ENCODE measurements at regions not wholly inside any gene's neighbourhood (a gene's known extent, or its start where the extent isn't known, plus 50 kb on each side); places are given as distances from the start of the nearest gene placed in this dataset.

- Histone ChIP-seq H3K4me3 (no peak overlapping the region), H3K36me3 (no peaks in the 10 kb centered on the region), H3K9me3 (peaks cover 0 to 14% (median 0%) of the 10 kb centered on the region in 12 donors), H3K4me1 (peaks cover 0 to 7% (median 0%) of the 10 kb centered on the region in 12 donors), H3K27ac (no peak overlapping the region), H3K27me3 (no peaks in the 10 kb centered on the region)
- WGBS, 4 donors: 62 to 69% (median 66%) methylated on average over 6 of the region's 6 CpGs
- intact Hi-C loops (cut with DNase I): no loop called here
- no peak for TF ChIP-seq POLR2A (IDR thresholded peaks at IDR 0.05)
- TF ChIP-seq CTCF (IDR thresholded peaks at IDR 0.05): no peak
- DNase-seq: no peak
- no peak for ATAC-seq
Measured at GRCh38 chr5:71872311-71872864, 153.3 kb downstream of the CARTPT start.

GRCh38 chr5:71873191-71873591, 154.1 kb downstream of the CARTPT start:
- intact Hi-C loops (cut with DNase I): no loop called here
- H3K36me3 ChIP-seq: no peaks in the 10 kb centered on the region
- ATAC-seq (peak in 3 of 4 donors; percentile 54 to 60 (median 60)), DNase-seq (peak in 1 of 5 donors; percentile 39)
- H3K4me1 ChIP-seq: peaks cover 0 to 7% (median 0%) of the 10 kb centered on the region in 12 donors
- 28 to 67% (median 38%) methylated on average over 1 of the region's 1 CpG for WGBS, 4 donors
- peak overlapping the region in 1 of 12 donors; percentile 11 for H3K27ac ChIP-seq
- no peaks in the 10 kb centered on the region for H3K27me3 ChIP-seq
- TF ChIP-seq CTCF (IDR thresholded peaks at IDR 0.05): no peak
- no peak for TF ChIP-seq POLR2A (IDR thresholded peaks at IDR 0.05)
- no peak overlapping the region for H3K4me3 ChIP-seq
- H3K9me3 ChIP-seq: peaks cover 0 to 14% (median 0%) of the 10 kb centered on the region in 12 donors

DNA sequence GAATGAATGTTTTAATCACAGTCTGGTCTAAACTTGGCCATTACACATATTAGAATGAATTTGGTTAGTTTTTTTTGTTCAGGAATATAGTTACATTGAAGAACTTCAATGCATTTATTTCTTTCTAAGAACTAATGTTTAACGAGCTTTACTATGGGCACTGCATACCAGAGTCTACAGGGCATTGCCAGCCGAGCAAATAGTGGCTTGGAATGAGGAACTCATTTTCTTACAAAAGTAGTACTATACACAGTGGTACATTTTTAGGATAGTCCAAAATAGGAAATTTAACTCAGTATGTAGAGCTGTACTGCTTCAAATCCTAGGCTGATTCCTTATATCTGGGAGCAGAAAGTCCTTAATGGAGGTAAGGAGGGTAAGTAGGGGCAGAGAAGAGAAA, 155.4 kb downstream of the CARTPT start:
- DNase-seq: no peak
- TF ChIP-seq CTCF (IDR thresholded peaks at IDR 0.05) (no peak), POLR2A (IDR thresholded peaks at IDR 0.05) (no peak)
- peaks cover 0 to 7% (median 0%) of the 10 kb centered on the region in 12 donors for H3K4me1 ChIP-seq
- WGBS, 4 donors: 44 to 66% (median 60%) methylated on average over 2 of the region's 2 CpGs
- peaks cover 0 to 14% (median 0%) of the 10 kb centered on the region in 12 donors for H3K9me3 ChIP-seq
- no peak overlapping the region for H3K27ac ChIP-seq
- H3K27me3 ChIP-seq: no peaks in the 10 kb centered on the region
- intact Hi-C loops (cut with DNase I): no loop called here
- H3K4me3 ChIP-seq: no peak overlapping the region
- no peak for ATAC-seq
- H3K36me3 ChIP-seq: no peaks in the 10 kb centered on the region

- intact Hi-C loops (cut with DNase I): no loop called here
- ATAC-seq (no peak), DNase-seq (no peak)
- Histone ChIP-seq H3K27ac (no peak overlapping the region), H3K27me3 (no peaks in the 10 kb centered on the region), H3K4me1 (peaks cover 0 to 9% (median 0%) of the 10 kb centered on the region in 12 donors), H3K36me3 (no peaks in the 10 kb centered on the region), H3K9me3 (no peaks in the 10 kb centered on the region), H3K4me3 (no peak overlapping the region)
- TF ChIP-seq CTCF (IDR thresholded peaks at IDR 0.05) (no peak), POLR2A (IDR thresholded peaks at IDR 0.05) (no peak)
- WGBS, 4 donors: 76 to 94% (median 85%) methylated on average over 1 of the region's 1 CpG
Measured at GRCh38 chr5:71877511-71877910, 158.4 kb downstream of the CARTPT start.
